ENCODE measurements at regions not wholly inside any gene's neighbourhood (a gene's known extent, or its start where the extent isn't known, plus 50 kb on each side); places are given as distances from the start of the nearest gene placed in this dataset.

- Histone ChIP-seq H3K9ac (no peak overlapping the region), H4K20me1 (ENCODE audit: insufficient read depth) (no peaks in the 10 kb centered on the region), H3K36me3 (ENCODE audit: insufficient read depth) (no peaks in the 10 kb centered on the region), H2AFZ (ENCODE audit: low read depth) (no peak overlapping the region), H3K4me3 (IDR thresholded peaks at IDR 0.05; ENCODE audit: insufficient read depth, low read depth, low read length) (no peak overlapping the region), H3K4me1 (ENCODE audit: low read depth, poor library complexity, severe bottlenecking) (no peaks in the 10 kb centered on the region), H3K79me2 (ENCODE audit: insufficient read depth, low read depth) (no peaks in the 10 kb centered on the region), H3K27me3 (ENCODE audit: insufficient read depth, low read depth) (no peaks in the 10 kb centered on the region), H3K27ac (no peak overlapping the region), H3K4me2 (no peak overlapping the region)
- TF ChIP-seq, protein P1, sequence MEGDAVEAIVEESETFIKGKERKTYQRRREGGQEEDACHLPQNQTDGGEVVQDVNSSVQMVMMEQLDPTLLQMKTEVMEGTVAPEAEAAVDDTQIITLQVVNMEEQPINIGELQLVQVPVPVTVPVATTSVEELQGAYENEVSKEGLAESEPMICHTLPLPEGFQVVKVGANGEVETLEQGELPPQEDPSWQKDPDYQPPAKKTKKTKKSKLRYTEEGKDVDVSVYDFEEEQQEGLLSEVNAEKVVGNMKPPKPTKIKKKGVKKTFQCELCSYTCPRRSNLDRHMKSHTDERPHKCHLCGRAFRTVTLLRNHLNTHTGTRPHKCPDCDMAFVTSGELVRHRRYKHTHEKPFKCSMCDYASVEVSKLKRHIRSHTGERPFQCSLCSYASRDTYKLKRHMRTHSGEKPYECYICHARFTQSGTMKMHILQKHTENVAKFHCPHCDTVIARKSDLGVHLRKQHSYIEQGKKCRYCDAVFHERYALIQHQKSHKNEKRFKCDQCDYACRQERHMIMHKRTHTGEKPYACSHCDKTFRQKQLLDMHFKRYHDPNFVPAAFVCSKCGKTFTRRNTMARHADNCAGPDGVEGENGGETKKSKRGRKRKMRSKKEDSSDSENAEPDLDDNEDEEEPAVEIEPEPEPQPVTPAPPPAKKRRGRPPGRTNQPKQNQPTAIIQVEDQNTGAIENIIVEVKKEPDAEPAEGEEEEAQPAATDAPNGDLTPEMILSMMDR (conservative IDR thresholded peaks at IDR 0.05; ENCODE audit: low read depth, low read length): no peak
Measured at GRCh38 chr3:191518861-191519260, 57.9 kb downstream of the PYDC2 start.

- Histone ChIP-seq H3K4me3 (IDR thresholded peaks at IDR 0.05; ENCODE audit: insufficient read depth, low read depth, low read length) (no peak overlapping the region), H3K4me1 (ENCODE audit: low read depth, poor library complexity, severe bottlenecking) (no peaks in the 10 kb centered on the region), H3K4me2 (no peak overlapping the region), H4K20me1 (ENCODE audit: insufficient read depth) (no peaks in the 10 kb centered on the region), H3K79me2 (ENCODE audit: insufficient read depth, low read depth) (no peaks in the 10 kb centered on the region), H3K27ac (no peak overlapping the region), H3K9ac (no peak overlapping the region), H2AFZ (ENCODE audit: low read depth) (no peak overlapping the region), H3K27me3 (ENCODE audit: insufficient read depth, low read depth) (no peaks in the 10 kb centered on the region), H3K36me3 (ENCODE audit: insufficient read depth) (no peaks in the 10 kb centered on the region)
- TF ChIP-seq, protein P1 (conservative IDR thresholded peaks at IDR 0.05; ENCODE audit: low read depth, low read length): no peak
Measured at GRCh38 chr3:191521055-191521454, 60.1 kb downstream of the PYDC2 start.

- H2AFZ ChIP-seq (ENCODE audit: low read depth): no peak overlapping the region
- no peak overlapping the region for H3K9ac ChIP-seq
- no peak overlapping the region for H3K4me3 ChIP-seq (IDR thresholded peaks at IDR 0.05; ENCODE audit: insufficient read depth, low read depth, low read length)
- TF ChIP-seq, protein P1 (conservative IDR thresholded peaks at IDR 0.05; ENCODE audit: low read depth, low read length): no peak
- no peaks in the 10 kb centered on the region for H3K79me2 ChIP-seq (ENCODE audit: insufficient read depth, low read depth)
- H3K27me3 ChIP-seq (ENCODE audit: insufficient read depth, low read depth): no peaks in the 10 kb centered on the region
- no peak overlapping the region for H3K27ac ChIP-seq
- no peaks in the 10 kb centered on the region for H4K20me1 ChIP-seq (ENCODE audit: insufficient read depth)
- H3K4me2 ChIP-seq: no peak overlapping the region
- no peaks in the 10 kb centered on the region for H3K4me1 ChIP-seq (ENCODE audit: low read depth, poor library complexity, severe bottlenecking)
- no peaks in the 10 kb centered on the region for H3K36me3 ChIP-seq (ENCODE audit: insufficient read depth)
Measured at GRCh38 chr3:191523148-191523547, 62.2 kb downstream of the PYDC2 start.

DNA sequence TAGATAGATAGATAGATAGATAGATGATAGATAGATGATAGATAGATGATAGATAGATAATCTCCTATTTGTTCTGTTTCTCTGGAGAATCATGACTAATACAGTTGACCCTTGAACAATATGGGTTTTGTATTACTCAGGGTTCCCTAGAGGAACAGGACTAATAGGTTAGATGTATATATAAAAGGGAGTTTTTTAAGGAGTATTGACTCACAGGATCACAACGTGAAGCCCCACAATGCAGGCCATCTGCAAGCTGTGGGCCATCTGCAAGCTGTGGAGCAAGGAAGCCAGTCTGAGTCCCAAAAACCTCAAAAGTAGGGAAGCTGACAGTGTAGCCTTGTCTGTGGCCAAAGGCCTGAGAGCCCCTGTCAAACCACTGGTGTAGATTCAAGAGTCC lies 67.6 kb downstream of the PYDC2 start:
- no peaks in the 10 kb centered on the region for H4K20me1 ChIP-seq (ENCODE audit: insufficient read depth)
- H3K79me2 ChIP-seq (ENCODE audit: insufficient read depth, low read depth): no peaks in the 10 kb centered on the region
- no peaks in the 10 kb centered on the region for H3K27me3 ChIP-seq (ENCODE audit: insufficient read depth, low read depth)
- H3K4me1 ChIP-seq (ENCODE audit: low read depth, poor library complexity, severe bottlenecking): no peaks in the 10 kb centered on the region
- H3K27ac ChIP-seq: no peak overlapping the region
- H3K4me3 ChIP-seq (IDR thresholded peaks at IDR 0.05; ENCODE audit: insufficient read depth, low read depth, low read length): no peak overlapping the region
- H2AFZ ChIP-seq (ENCODE audit: low read depth): no peak overlapping the region
- no peak overlapping the region for H3K9ac ChIP-seq
- H3K4me2 ChIP-seq: no peak overlapping the region
- TF ChIP-seq, protein P1 (conservative IDR thresholded peaks at IDR 0.05; ENCODE audit: low read depth, low read length): no peak
- H3K36me3 ChIP-seq (ENCODE audit: insufficient read depth): no peaks in the 10 kb centered on the region
